Activated T-helper 17 cell treated with anti-CD3 and anti-CD28 coated beads, Interleukin-2, amount 50 U/mL, for 72 hours (primary cell): ENCODE measurements at regions not wholly inside any gene's neighbourhood (a gene's known extent, or its start where the extent isn't known, plus 50 kb on each side); places are given as distances from the start of the nearest gene placed in this dataset.
"Not testable (repeated sequence)": the region's sequence is repeated elsewhere in the genome, so short reads cannot be mapped to it uniquely, and the experiment has no call there.

ENCODE experiments used
- ATAC-seq: fragments of 150-1000 bp; cut with Tn5 transposase; replicated peaks from 2 replicates; pipeline ENCODE4 v1.10.0; 2021; ENCODE audit warnings: mild to moderate bottlenecking, moderate library complexity
- H3K27ac Mint-ChIP-seq: one replicate; pipeline ENCODE4 v1.8.0; 2022; ENCODE audit warnings: mixed read lengths
- H3K27me3 Mint-ChIP-seq: one replicate; pipeline ENCODE4 v1.8.0; 2022; ENCODE audit warnings: mixed read lengths
- H3K36me3 Mint-ChIP-seq: one replicate; pipeline ENCODE4 v1.8.0; 2022; ENCODE audit warnings: low read depth, mild to moderate bottlenecking, mixed read lengths
- H3K4me1 Mint-ChIP-seq: one replicate; pipeline ENCODE4 v1.8.0; 2022; ENCODE audit warnings: mixed read lengths
- H3K4me3 Mint-ChIP-seq: one replicate; pipeline ENCODE4 v1.8.0; 2022; ENCODE audit warnings: mild to moderate bottlenecking, mixed read lengths
- H3K9me3 Mint-ChIP-seq: one replicate; pipeline ENCODE4 v1.8.0; 2022; ENCODE audit warnings: mixed read lengths

DNA sequence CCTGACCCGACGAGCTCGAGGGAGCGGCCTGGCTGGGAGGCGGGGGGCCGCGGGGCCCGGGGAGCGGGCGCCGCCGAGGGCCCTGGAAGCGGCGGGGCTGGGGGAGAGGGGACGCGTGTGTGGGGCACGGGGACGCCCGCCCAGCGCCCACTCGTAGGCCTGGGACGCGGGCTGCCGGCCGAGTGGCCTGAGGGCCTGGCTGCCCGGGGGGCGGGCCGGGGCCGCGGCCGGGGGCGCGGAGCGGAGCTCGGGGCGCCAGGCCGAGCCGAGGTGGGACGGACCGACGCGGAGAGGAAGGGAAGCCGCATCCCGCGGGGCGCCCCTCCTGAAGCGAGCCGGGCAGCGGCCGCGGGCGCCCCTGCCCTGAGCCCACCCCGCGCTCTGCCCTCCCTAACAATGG is 129.9 kb upstream of the PLEKHM1 start:
- H3K27me3 Mint-ChIP-seq, H3K9me3 Mint-ChIP-seq, H3K4me1 Mint-ChIP-seq: not testable (repeated sequence)
- ATAC-seq, result peak; percentile 56
- Mint-ChIP-seq H3K27ac (peak overlapping the region; percentile 68), H3K4me3 (peak overlapping the region; percentile 87), H3K36me3 (peaks cover 11% of the 10 kb centered on the region)

DNA sequence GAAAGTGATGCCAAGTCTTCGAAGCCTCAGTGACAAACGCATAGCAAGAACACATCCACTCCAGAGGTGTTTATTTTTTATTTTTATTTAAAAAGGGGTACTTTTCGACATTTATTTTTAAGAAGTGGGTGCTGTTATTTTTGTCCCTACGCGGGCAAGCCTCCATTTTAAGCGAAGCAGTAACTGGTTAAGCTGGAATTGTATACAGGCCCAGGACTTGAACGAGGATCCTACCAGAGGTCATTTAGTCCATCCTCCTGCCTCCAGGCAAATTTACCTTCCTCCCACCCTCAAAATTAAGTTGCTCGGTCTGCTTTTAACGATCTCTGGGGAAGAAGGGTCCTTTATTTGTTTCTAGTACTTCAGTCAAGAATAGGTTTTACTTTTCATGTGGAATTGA is 130.6 kb upstream of the PLEKHM1 start:
- not testable (repeated sequence) for H3K4me1 Mint-ChIP-seq, ATAC-seq, H3K27me3 Mint-ChIP-seq, H3K27ac Mint-ChIP-seq, H3K4me3 Mint-ChIP-seq, H3K9me3 Mint-ChIP-seq
- H3K36me3 Mint-ChIP-seq, result peaks cover 18% of the 10 kb centered on the region

DNA sequence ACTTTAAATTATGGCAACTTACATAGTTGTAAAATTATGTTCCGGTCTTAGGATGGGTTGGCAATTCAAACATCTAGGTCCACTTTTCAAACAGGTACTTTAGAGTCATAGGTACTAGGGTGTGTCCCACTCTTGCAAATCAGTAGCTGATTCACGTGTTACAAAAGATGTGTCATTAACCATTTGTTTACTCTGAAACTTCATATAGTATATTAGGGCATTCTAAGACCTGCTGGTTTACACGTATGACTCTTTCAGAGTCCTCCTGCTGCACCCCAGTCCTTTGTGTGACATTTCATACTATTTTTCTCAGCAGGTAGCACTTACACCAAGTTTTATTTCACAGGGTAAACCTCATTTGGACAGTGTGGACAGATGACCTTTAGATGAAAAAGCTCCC is 131.8 kb upstream of the PLEKHM1 start:
- ATAC-seq, result peak; percentile 60
- H3K4me1 Mint-ChIP-seq, H3K27ac Mint-ChIP-seq, H3K27me3 Mint-ChIP-seq, H3K9me3 Mint-ChIP-seq: not testable (repeated sequence)
- peaks cover 29% of the 10 kb centered on the region for H3K36me3 Mint-ChIP-seq
- peak overlapping the region; percentile 66 for H3K4me3 Mint-ChIP-seq

DNA sequence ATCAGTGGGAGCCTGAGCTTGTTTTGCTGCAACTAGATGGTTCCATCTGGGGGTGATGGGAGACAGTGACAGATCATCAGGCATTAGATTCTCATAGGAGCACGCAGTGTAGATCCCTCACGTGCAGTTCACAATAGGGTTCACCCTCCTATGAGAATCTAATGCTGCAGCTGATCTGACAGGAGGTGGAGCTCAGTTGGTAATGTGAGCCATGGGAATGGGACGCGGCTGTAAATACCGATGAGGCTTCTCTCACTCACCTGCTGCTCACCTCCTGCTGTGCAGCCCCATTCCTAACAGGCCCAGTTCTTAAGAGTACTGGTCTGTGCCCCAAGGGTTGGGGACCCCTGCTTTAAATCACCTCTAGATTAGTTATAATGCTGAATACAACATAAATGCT is 137.5 kb upstream of the PLEKHM1 start:
- Mint-ChIP-seq H3K27ac (no peak overlapping the region), H3K9me3 (no peaks in the 10 kb centered on the region), H3K4me1 (no peaks in the 10 kb centered on the region), H3K27me3 (no peaks in the 10 kb centered on the region), H3K36me3 (peaks cover 78% of the 10 kb centered on the region), H3K4me3 (no peak overlapping the region)
- ATAC-seq, result no peak

DNA sequence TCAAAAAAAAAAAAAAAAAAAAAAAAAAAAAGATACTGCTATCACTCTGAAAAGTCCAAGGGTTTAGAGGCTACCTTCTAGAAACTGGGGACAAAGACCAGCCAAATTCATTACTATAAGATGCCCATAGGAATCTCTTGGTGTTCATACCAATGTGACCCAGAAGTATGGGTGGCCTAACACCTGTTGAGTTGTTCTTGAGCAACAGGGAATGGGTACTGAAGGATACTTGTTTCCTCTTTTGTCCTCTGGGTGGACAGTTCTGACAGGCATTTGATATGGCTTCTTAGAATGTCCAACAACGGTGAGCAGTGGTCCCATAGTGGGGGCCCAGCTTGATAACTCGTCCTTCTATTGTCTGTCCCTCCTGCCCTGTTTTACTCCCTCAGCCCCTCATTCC is 141.4 kb upstream of the PLEKHM1 start:
- peaks cover 6% of the 10 kb centered on the region for H3K4me1 Mint-ChIP-seq
- peaks cover 90% of the 10 kb centered on the region for H3K36me3 Mint-ChIP-seq
- H3K4me3 Mint-ChIP-seq, result no peak overlapping the region
- H3K27me3 Mint-ChIP-seq, result no peaks in the 10 kb centered on the region
- H3K9me3 Mint-ChIP-seq, result no peaks in the 10 kb centered on the region
- no peak for ATAC-seq
- no peak overlapping the region for H3K27ac Mint-ChIP-seq

DNA sequence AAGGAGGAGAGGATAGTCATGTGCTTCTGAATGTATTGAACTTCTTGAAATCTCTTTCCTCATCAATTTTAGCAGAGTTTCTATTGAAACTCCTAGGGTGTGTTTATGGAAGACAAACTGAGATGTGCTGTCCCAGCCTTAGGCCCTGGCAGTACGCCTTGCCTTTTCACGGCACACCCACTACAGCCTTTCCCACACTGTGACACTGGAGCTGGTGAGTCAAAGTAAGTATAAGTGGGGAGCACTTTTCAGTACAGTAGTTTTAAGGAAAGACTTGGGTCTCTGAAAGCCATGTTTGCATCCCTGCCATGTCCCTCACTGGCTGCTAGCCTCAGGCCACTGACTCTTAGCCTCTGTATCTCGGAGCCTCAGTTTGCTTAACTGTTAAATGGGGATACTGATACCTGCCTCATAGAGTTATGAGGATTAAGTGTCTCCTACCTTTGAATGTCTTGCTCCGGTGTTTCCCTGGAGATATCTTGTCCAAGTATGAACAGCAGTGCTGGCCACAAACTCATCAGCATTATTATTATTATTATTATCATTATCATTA is 144.7 kb upstream of the CRHR1 start:
- no peak for ATAC-seq
- H3K27me3 Mint-ChIP-seq, result no peaks in the 10 kb centered on the region
- H3K4me3 Mint-ChIP-seq, result no peak overlapping the region
- no peaks in the 10 kb centered on the region for H3K9me3 Mint-ChIP-seq
- H3K4me1 Mint-ChIP-seq, result peaks cover 5% of the 10 kb centered on the region
- H3K27ac Mint-ChIP-seq, result no peak overlapping the region
- peaks cover 28% of the 10 kb centered on the region for H3K36me3 Mint-ChIP-seq

DNA sequence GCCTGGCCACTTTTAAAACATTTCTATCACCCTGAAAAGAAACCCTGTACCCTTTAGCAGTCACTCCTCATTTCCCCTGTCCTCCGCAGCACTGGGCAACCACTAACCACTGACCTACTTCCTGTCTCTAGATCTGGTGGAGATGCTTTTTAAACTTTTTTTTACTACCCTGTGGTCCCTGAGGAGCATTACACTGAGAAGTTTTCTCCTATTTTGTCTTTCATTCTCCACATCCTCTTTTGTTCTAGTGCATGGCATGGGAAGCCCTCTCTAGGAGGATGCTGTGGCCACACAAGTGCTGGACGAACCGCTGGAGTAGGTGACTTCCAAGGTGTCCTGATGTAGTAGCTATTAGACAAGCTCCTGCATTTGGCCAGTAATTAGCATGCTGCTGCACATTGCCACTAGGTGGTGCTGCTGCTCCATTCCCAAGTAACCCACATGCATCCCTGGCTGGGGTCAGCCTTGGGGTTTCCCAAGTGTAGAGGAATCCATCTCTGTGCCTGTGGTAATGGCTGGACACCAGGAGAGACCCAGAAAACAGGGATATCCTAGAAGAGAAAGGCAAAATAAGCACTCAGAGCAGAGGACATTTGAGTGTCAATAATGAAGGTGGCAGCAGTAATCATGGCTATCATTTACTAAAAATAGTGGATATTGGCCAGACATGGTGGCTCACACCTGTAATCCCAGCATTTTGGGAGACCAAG is 143.8 kb upstream of the CRHR1 start:
- Mint-ChIP-seq H3K4me3 (no peak overlapping the region), H3K27me3 (no peaks in the 10 kb centered on the region), H3K4me1 (peaks cover 5% of the 10 kb centered on the region), H3K27ac (no peak overlapping the region), H3K36me3 (peaks cover 24% of the 10 kb centered on the region), H3K9me3 (no peaks in the 10 kb centered on the region)
- peak; percentile 83 for ATAC-seq

DNA sequence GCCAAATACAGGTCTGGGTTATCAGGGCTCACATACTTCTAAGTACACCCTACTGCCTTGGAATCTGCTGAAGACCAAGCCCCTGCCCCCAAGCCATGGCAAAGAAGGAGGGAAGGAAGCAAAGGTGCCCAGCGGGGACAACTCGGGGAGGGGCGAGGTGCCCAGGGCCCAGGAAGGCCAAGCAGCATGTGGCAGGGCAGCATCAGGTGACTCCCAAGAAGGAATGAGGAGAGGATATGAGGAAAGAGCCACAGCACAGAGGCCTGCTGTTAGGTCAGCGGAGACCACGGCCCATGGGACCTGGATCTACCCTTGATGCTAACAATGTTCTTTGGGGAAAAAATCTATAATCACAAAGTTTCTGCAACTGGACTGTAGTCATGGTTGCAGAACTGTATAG is 142.6 kb upstream of the CRHR1 start:
- Mint-ChIP-seq H3K27ac (peak overlapping the region; percentile 47), H3K4me1 (peaks cover 9% of the 10 kb centered on the region), H3K36me3 (peaks cover 12% of the 10 kb centered on the region), H3K9me3 (no peaks in the 10 kb centered on the region), H3K4me3 (no peak overlapping the region), H3K27me3 (no peaks in the 10 kb centered on the region)
- no peak for ATAC-seq

DNA sequence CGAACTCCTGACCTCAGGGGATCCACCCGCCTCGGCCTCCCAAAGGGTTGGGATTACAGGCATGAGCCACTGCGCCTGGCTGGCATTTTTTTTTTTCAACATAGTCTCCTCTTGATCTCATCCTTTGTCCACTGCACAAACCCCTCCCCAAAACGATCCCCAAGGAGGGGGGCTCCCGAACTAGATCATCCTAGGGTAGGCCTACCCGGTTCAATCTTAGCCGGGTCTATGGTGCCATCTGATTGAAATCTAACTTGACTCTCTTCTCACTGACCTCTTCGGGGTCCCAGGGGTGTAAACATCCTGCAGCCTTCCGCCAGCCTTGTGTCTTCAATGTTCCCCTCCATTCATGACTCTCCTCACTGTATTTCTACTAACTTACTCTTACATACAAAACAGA is 140.5 kb upstream of the CRHR1 start:
- no peak for ATAC-seq
- no peak overlapping the region for H3K4me3 Mint-ChIP-seq

DNA sequence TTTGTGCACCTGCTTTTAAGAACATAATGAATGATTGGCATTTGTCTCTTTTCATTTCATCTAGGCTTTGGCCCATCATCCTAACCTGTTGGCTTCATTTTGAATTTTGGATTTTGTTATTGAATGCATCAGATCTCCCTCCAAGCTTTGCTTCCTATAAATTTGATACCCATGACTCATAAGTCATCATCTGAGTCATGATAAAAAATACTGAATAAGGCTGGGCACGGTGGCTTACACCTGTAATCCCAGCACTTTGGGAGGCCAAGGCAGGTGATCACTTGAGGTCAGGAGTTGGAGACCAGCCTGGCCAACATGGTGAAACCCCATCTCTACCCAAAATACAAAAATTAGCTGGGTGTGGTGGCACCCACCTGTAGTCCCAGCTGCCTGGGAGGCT is 139.5 kb upstream of the CRHR1 start:
- not testable (repeated sequence) for H3K27me3 Mint-ChIP-seq, H3K9me3 Mint-ChIP-seq, H3K4me3 Mint-ChIP-seq, H3K4me1 Mint-ChIP-seq, H3K27ac Mint-ChIP-seq, H3K36me3 Mint-ChIP-seq, ATAC-seq

More for the DNA sequence above, 140.5 kb upstream of the CRHR1 start:
- Mint-ChIP-seq H3K4me1 (peaks cover 9% of the 10 kb centered on the region), H3K27ac (no peak overlapping the region), H3K9me3 (no peaks in the 10 kb centered on the region), H3K36me3 (peaks cover 5% of the 10 kb centered on the region), H3K27me3 (no peaks in the 10 kb centered on the region)

DNA sequence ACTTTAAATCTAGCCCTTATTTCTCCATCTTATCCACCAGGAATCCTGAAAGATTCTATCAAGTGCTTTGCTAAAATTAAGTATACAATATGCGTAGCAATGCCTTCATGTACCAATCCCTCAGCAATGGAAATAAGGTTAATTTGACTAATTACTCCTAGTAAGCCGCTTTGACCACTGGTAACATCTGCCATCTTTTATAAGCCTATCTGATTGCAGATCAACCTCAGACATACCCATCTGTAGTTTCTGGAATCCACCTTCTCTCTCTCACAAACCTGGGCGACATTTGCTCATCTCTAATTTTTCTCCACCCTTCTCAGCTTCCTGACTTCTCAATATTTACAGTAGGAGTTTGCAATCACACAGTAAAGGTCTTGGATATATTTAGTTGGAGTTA is 138.8 kb upstream of the CRHR1 start:
- Mint-ChIP-seq H3K27ac (no peak overlapping the region), H3K9me3 (no peaks in the 10 kb centered on the region), H3K4me1 (peaks cover 5% of the 10 kb centered on the region), H3K4me3 (no peak overlapping the region), H3K36me3 (peaks cover 2% of the 10 kb centered on the region), H3K27me3 (no peaks in the 10 kb centered on the region)
- ATAC-seq, result no peak

DNA sequence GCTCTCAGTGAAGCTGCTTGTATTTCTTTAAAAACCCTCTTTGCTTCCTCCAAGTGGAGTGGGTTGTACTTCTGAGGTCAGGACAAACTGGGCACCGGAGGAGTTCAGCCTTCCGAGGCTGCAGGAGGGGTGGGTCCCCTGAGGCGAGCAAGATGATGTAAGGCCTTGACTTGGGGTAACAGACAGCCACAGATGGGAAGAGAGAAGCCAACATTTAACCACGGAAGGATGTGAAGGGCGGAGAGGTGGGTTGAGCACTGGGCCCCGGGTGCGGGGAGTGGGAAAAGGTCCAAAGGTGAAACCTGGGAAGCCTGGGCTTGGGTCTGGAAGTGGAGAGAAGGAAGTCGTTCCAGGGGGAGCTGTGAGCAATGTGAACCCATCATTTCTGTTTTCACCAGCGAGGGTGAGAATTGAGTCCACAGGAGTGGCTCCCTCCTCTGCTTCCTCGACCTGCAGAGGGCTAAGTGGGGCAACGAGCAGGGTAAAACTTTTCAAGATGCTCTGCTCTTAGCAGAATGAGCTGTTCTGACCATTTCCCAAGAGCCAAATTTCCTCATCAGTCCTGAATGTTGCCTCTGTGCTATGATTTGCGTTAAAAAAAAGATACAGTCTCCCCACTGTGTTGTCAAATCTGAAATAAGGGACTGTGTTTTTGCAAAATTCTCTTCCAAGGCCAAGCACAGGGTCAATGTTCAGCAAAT is 137.7 kb upstream of the CRHR1 start:
- H3K36me3 Mint-ChIP-seq, result no peaks in the 10 kb centered on the region
- H3K27me3 Mint-ChIP-seq, result no peaks in the 10 kb centered on the region
- no peaks in the 10 kb centered on the region for H3K9me3 Mint-ChIP-seq
- peaks cover 3% of the 10 kb centered on the region for H3K4me1 Mint-ChIP-seq
- no peak for ATAC-seq
- H3K27ac Mint-ChIP-seq, result no peak overlapping the region
- H3K4me3 Mint-ChIP-seq, result no peak overlapping the region

DNA sequence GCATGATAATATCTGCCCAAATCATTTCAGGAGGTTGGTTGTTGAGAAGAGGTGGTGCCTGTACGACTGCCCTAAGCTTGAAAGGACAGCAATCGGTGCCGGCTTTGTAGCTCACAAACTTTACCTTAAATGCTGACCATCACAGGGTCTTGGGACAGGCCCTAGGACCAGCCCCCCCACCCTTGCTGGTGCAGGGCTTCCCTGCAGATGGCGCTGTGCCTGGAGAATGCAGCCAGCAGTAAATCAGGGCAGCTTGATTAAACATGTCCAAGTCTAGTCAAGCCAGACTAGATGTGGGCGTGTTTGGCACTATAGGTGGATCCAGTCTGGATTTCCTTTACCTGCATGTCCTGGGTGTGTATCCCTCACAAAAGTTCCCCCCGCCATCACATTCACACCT is 135.5 kb upstream of the CRHR1 start:
- Mint-ChIP-seq H3K4me1 (peaks cover 3% of the 10 kb centered on the region), H3K27me3 (peaks cover 5% of the 10 kb centered on the region), H3K4me3 (no peak overlapping the region), H3K9me3 (no peaks in the 10 kb centered on the region), H3K27ac (no peak overlapping the region), H3K36me3 (no peaks in the 10 kb centered on the region)
- ATAC-seq, result no peak

DNA sequence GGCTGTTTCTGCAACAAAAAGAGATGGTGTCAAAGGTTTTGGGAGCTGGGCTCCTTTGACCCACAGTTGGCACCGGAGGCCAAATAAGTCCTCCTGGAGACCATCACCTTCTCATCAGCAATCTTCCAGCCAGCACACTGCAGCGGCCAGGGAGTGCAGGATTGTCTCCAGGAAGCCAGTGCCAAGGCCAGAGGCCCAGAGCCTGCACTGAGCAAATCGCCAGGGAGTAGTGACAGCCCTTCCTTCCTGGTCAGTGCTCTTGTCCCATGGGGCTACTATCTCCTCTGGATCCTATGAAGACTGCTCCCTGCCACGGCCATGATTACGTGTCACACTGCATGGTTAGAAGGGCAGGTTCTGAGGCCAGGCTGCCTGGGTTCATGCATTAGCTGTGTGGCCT is 134.3 kb upstream of the CRHR1 start:
- no peak for ATAC-seq
- H3K4me3 Mint-ChIP-seq, result no peak overlapping the region
- H3K9me3 Mint-ChIP-seq, result no peaks in the 10 kb centered on the region
- no peak overlapping the region for H3K27ac Mint-ChIP-seq
- no peaks in the 10 kb centered on the region for H3K36me3 Mint-ChIP-seq
- peaks cover 5% of the 10 kb centered on the region for H3K27me3 Mint-ChIP-seq
- peaks cover 3% of the 10 kb centered on the region for H3K4me1 Mint-ChIP-seq

DNA sequence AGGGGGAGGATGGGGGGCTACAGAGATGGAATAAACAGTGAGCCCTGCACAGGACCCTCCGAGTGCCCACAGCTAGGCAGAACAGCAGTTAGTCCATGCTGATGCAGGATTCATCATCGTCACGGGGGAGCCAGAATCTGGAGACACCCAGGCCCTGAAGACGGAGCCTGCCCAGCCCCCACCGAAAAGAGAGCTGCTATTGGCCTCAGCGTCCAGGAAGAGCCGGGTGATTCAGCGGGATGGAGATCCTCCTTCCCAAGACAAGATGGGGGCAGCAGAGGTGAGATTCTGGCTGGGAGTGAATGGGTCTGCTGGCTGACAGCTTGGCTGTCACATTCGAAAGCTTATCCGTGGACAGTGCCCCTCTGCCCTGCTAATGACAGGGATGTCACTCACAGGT is 133.6 kb upstream of the CRHR1 start:
- no peaks in the 10 kb centered on the region for H3K9me3 Mint-ChIP-seq
- H3K36me3 Mint-ChIP-seq, result no peaks in the 10 kb centered on the region
- no peak overlapping the region for H3K4me3 Mint-ChIP-seq
- no peak overlapping the region for H3K27ac Mint-ChIP-seq
- H3K27me3 Mint-ChIP-seq, result peaks cover 5% of the 10 kb centered on the region
- H3K4me1 Mint-ChIP-seq, result peaks cover 3% of the 10 kb centered on the region
- ATAC-seq, result no peak
